Activated naive CD4-positive, alpha-beta T cell treated with anti-CD3 and anti-CD28 coated beads, Interleukin-2, amount 50 U/mL, for 24 hours (primary cell): ENCODE measurements at regions not wholly inside any gene's neighbourhood (a gene's known extent, or its start where the extent isn't known, plus 50 kb on each side); places are given as distances from the start of the nearest gene placed in this dataset.
"Not testable (repeated sequence)": the region's sequence is repeated elsewhere in the genome, so short reads cannot be mapped to it uniquely, and the experiment has no call there.

Experiments
- H3K27ac Mint-ChIP-seq: one replicate; pipeline ENCODE4 v1.8.0; 2021; ENCODE audit warnings: mild to moderate bottlenecking, mixed read lengths
- H3K27me3 Mint-ChIP-seq: one replicate; pipeline ENCODE4 v1.8.0; 2021; ENCODE audit warnings: mixed read lengths
- H3K36me3 Mint-ChIP-seq: one replicate; pipeline ENCODE4 v1.8.0; 2021; ENCODE audit warnings: mixed read lengths
- H3K4me1 Mint-ChIP-seq: one replicate; pipeline ENCODE4 v1.8.0; 2021; ENCODE audit warnings: mixed read lengths
- H3K4me3 Mint-ChIP-seq: one replicate; pipeline ENCODE4 v1.8.0; 2021; ENCODE audit warnings: mild to moderate bottlenecking, mixed read lengths
- H3K9me3 Mint-ChIP-seq: one replicate; pipeline ENCODE4 v1.8.0; 2021; ENCODE audit warnings: mixed read lengths

DNA sequence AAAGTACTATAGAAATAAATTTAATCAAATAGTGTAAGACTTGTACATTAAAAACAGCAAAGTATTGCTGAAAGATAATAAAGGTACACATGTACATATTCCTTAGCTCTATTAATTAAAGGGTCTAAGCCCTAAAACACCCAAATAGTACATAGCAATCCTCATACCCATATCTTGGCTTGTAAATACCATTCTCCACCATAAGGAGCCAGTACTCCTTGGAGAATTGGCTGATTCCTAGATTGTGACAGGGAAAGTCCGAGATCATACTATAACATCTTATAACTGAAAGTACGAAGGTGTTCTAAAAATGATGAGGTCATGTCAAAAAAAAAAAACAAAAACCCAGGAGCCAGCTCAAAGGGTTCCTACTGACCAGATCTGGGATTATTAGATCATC, 614.6 kb downstream of the SUCLG1 start:
- H3K27me3 Mint-ChIP-seq: peaks cover 1% of the 10 kb centered on the region
- no peaks in the 10 kb centered on the region for H3K9me3 Mint-ChIP-seq
- H3K4me3 Mint-ChIP-seq: no peak overlapping the region
- H3K4me1 Mint-ChIP-seq: no peaks in the 10 kb centered on the region
- H3K36me3 Mint-ChIP-seq: no peaks in the 10 kb centered on the region
- H3K27ac Mint-ChIP-seq: no peak overlapping the region

DNA sequence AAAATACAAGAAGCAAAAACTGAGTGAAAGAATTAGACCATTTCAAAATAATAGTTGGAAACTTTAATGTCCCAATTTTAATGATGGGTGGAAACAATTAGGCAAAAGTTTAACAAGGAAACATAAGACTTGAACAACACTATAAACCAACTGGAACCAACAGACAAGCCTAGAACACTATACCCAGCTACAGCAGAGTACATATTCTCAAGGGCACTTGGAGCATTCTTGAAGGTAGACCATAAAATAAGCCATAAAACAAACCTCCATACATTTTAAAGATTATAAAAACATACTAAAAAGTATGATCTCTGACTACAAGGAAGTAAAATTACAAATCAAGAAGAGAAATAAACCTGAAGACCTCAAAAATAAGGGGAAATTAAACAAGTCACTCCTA, 616.7 kb downstream of the SUCLG1 start:
- Mint-ChIP-seq H3K4me3 (no peak overlapping the region), H3K4me1 (no peaks in the 10 kb centered on the region), H3K27ac (no peak overlapping the region), H3K27me3 (no peaks in the 10 kb centered on the region), H3K36me3 (no peaks in the 10 kb centered on the region), H3K9me3 (peaks cover 5% of the 10 kb centered on the region)

DNA sequence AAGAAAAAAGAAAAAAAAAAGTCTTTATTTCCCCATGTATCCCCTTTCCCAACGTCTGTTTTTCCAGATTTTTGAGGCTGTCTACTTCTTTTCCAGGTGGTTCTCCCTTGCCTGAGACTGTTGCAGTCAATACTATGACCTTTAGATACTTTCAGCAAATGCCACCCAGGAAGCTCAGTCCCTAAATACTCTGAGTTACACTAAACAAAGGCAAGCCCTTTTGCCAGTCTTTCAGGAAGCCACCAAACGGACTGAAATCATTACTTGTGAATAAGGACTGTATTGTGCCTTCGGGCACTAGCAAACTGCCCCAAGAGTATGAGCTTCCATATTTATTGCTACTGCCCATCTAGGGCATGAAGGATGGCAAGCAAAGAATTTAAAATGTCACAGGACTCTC, 621.3 kb downstream of the SUCLG1 start:
- Mint-ChIP-seq H3K4me3 (no peak overlapping the region), H3K36me3 (no peaks in the 10 kb centered on the region), H3K27me3 (peaks cover 5% of the 10 kb centered on the region), H3K9me3 (peaks cover 5% of the 10 kb centered on the region), H3K4me1 (no peaks in the 10 kb centered on the region), H3K27ac (no peak overlapping the region)

DNA sequence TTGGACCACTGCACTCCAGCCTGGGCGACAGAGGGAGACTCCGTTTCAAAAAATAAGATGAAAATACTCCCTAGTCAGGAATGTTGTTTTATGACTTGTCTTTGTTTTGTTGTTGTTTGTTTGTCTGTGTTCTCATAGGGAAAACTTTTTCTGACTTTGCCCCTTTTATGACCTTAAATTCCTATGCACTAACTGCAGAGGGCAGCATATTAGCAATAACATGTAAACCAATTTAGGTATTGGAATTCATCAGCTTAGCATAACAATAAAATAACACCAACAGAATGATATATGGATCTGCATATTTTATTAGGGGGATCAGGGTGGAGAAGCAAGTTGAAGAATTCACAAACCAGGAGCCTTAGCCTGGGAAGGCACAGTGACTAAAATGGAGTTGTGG, 631.5 kb downstream of the SUCLG1 start:
- peaks cover 1% of the 10 kb centered on the region for H3K27me3 Mint-ChIP-seq
- H3K27ac Mint-ChIP-seq: no peak overlapping the region
- H3K4me1 Mint-ChIP-seq: no peaks in the 10 kb centered on the region
- no peaks in the 10 kb centered on the region for H3K36me3 Mint-ChIP-seq
- no peak overlapping the region for H3K4me3 Mint-ChIP-seq
- H3K9me3 Mint-ChIP-seq: no peaks in the 10 kb centered on the region

DNA sequence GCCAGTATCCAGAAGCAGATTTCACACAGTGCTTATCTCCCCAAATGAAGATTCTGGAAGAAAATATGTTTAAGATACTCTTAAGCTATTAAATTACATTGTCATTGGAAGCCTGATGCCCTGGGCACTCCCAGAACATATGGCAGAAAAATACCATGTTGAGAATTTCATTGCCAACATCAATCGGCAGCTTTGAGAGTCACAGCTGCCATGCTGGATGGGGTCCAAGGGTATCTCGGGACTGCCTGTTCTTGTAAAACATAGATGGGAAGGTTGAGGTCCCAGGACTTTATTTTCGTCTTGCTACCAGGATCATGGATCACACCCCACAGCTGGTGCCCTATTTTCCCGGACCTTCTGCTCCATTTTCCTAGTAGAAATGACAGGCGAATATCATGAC, 632.5 kb downstream of the SUCLG1 start:
- H3K9me3 Mint-ChIP-seq: no peaks in the 10 kb centered on the region
- no peaks in the 10 kb centered on the region for H3K36me3 Mint-ChIP-seq
- H3K27me3 Mint-ChIP-seq: peaks cover 1% of the 10 kb centered on the region
- H3K27ac Mint-ChIP-seq: no peak overlapping the region
- H3K4me3 Mint-ChIP-seq: no peak overlapping the region
- no peaks in the 10 kb centered on the region for H3K4me1 Mint-ChIP-seq

DNA sequence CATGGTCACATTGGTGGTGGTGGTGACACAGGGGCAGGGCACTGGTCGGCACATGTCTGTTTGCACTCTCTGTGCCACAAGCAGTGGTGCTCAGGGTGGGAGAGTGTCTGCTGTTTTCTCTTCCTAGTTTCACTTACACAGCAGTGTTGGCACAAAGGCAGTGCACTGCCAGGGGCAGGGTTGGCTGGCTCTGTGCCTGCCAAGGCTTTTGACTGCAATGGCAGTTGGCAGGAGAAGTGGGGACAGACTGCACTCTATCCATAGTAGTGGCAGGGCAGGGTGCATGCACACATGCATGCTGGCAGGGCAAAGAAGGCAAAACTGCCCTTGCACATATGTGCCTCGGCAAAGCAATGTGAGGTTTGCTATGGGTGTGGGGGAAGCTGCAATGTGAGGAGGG, 635.9 kb downstream of the SUCLG1 start:
- Mint-ChIP-seq H3K36me3 (no peaks in the 10 kb centered on the region), H3K27me3 (no peaks in the 10 kb centered on the region), H3K27ac (no peak overlapping the region), H3K4me3 (no peak overlapping the region), H3K9me3 (no peaks in the 10 kb centered on the region), H3K4me1 (no peaks in the 10 kb centered on the region)

DNA sequence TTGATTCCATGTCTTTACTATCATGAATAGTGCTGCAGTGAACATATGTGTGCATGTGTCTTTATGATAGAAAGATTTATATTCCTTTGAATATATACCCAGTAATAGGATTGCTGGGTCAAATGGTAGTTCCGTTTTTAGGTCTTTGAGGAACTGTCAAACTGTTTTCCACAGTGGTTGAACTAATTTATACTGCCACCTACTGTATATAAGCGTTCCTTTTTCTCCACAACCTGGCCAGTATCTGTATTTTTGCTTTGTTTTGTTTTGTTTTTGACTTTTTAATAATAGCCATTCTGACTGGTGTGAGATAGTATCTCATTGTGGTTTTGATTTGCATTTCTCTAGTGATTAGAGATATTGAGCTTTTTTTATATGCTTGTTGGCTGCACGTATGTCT, 641.6 kb downstream of the SUCLG1 start:
- Mint-ChIP-seq H3K4me3 (no peak overlapping the region), H3K27me3 (no peaks in the 10 kb centered on the region), H3K4me1 (no peaks in the 10 kb centered on the region), H3K9me3 (no peaks in the 10 kb centered on the region), H3K27ac (no peak overlapping the region), H3K36me3 (no peaks in the 10 kb centered on the region)

DNA sequence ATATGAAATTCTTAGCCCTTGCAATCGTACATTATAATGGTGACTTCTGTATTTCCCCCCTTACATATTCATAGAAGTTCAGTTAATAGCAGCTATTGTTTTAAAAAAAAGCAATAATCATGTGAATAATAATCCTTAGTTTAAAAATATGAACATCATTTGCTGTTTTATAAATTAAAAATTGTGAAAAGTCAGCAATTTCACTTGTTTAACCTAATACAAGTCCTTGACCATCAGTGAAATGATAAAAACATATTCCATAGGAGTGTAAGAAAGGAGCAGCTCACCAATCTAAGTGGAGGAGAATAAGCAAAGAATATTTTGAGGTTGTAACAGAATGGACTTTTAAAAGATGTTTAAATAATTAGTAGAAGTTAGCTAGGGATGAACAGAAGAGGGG, 650.2 kb downstream of the SUCLG1 start:
- peaks cover 4% of the 10 kb centered on the region for H3K27me3 Mint-ChIP-seq
- H3K27ac Mint-ChIP-seq: no peak overlapping the region
- no peak overlapping the region for H3K4me3 Mint-ChIP-seq

DNA sequence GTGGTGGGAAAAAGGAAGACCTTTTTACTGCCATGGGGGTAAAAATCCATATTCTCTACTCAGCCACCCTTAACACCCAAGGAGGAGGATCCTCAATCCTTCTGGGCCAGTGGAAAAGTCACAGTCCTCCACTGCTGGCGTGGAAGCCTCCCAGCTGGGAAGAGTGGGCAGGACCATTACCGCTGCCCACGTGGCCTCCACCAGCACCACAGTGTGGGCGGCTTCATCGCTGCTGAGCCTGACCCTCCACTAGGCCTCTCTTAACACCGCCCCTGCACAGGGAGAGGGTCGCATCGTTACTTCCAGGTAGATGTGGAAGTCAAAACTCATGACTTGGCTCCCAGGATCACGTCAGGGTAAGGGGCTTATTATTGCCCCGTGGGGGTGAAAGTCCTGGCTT, 656.5 kb downstream of the SUCLG1 start:
- Mint-ChIP-seq H3K27me3 (peaks cover 2% of the 10 kb centered on the region), H3K4me3 (no peak overlapping the region), H3K4me1 (no peaks in the 10 kb centered on the region)

More for the DNA sequence above, 650.2 kb downstream of the SUCLG1 start:
- Mint-ChIP-seq H3K9me3 (no peaks in the 10 kb centered on the region), H3K4me1 (no peaks in the 10 kb centered on the region), H3K36me3 (no peaks in the 10 kb centered on the region)

DNA sequence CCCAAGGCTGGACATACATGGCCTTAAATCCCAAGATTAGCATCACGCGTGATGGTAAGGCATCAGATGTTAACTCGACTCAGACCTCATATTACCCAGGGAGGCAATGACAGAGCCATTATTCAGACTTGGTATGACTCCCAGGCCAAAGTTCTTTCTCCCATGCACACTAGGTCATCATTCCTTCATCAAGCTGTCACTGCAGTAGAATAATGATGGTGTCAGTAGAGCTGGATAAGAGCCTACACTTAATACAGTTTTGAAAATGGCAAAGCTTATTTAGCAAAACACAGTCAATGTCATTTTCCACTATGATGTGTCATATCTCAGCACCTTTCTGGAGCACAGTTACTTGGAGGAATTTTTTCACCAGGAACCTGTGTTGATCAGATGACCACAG, 663.3 kb downstream of the SUCLG1 start:
- Mint-ChIP-seq H3K4me3 (no peak overlapping the region), H3K36me3 (no peaks in the 10 kb centered on the region), H3K27ac (no peak overlapping the region), H3K27me3 (no peaks in the 10 kb centered on the region), H3K9me3 (no peaks in the 10 kb centered on the region), H3K4me1 (no peaks in the 10 kb centered on the region)

More for the DNA sequence above, 656.5 kb downstream of the SUCLG1 start:
- H3K36me3 Mint-ChIP-seq: no peaks in the 10 kb centered on the region
- no peak overlapping the region for H3K27ac Mint-ChIP-seq
- no peaks in the 10 kb centered on the region for H3K9me3 Mint-ChIP-seq

DNA sequence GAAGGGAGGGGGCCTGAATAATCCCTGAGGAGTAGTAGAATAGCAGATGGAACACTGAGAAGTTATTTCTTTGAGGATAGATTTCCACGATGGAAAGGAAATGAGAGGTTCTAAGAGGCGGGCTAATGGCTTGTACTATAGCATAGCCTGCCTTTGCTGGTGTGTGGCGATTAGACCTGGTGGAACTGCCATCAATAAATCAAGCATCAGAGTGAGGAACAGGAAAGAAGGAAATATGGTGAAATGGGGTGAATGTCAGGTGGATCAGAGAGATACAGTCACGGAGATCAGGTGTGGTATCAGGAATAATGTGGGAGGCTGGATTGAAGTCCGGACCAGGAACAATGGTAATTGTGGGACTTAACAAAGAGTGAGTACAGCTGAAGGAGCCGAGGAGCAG, 668.6 kb downstream of the SUCLG1 start:
- not testable (repeated sequence) for H3K4me1 Mint-ChIP-seq, H3K27me3 Mint-ChIP-seq, H3K4me3 Mint-ChIP-seq, H3K9me3 Mint-ChIP-seq, H3K36me3 Mint-ChIP-seq, H3K27ac Mint-ChIP-seq

DNA sequence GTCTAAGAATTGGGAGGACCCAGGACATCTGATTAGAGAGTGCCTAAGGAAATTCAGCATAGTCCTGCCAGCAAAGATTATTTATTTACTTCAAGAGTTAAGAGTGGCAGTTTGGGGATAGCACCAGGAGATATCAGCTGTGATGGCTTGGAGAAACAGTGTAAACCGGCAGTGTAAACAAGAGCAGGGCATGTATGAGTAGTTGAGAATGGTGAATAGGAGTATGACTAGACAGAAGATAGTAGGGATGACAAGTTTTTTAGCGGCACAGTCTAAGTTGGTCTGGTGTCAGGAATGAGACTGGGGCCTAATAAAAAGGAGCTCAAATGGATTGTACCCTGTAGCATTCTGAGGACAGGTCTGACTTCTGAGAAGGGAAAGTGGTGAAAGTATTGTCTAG, 669.4 kb downstream of the SUCLG1 start:
- H3K27me3 Mint-ChIP-seq, H3K27ac Mint-ChIP-seq, H3K36me3 Mint-ChIP-seq, H3K9me3 Mint-ChIP-seq, H3K4me1 Mint-ChIP-seq, H3K4me3 Mint-ChIP-seq: not testable (repeated sequence)

DNA sequence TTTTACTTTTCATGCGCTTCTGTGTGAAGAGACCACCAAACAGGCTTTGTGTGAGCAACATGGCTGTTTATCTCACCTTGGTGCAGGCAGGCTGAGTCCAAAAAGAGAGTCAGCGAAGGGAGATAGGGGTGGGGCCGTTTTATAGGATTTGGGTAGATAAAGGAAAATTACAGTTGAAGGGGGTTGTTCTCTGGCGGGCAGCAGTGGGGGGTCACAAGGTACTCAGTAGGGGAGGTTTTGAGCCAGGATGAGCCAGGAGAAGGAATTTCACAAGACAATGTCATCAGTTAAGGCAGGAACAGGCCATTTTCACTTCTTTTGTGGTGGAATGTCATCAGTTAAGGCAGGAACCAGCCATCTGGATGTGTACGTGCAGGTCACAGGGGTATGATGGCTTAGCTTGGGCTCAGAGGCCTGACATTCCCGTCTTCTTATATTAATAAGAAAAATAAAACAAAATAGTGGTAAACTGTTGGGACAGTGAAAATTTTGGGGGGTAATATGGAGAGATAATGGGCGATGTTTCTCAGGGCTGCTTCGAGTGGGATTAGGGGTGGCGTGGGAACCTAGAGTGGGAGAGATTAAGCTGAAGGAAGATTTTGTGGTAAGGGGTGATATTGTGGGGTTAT, 670.0 kb downstream of the SUCLG1 start:
- not testable (repeated sequence) for H3K27ac Mint-ChIP-seq, H3K4me1 Mint-ChIP-seq, H3K27me3 Mint-ChIP-seq, H3K36me3 Mint-ChIP-seq, H3K9me3 Mint-ChIP-seq, H3K4me3 Mint-ChIP-seq

DNA sequence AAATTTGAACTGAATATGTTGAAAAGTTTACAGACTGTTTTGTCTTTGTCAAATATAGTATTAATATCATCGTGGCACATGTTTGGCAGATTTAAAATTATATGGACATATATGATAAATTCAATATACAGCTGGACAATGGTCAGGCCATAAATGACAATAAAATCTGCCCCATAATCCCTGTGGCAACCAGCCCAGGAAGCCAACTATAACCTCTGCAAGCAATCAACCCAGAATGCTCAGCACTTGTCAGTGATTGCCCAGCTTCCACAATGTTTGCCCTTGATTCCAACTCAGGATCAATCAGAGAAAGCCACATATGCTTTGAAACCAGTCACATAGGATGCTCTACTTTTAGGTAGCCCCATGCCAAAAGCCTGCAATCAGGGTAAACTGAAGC, 671.9 kb downstream of the SUCLG1 start:
- Mint-ChIP-seq H3K9me3 (no peaks in the 10 kb centered on the region), H3K36me3 (no peaks in the 10 kb centered on the region), H3K27ac (no peak overlapping the region), H3K4me1 (no peaks in the 10 kb centered on the region), H3K27me3 (no peaks in the 10 kb centered on the region), H3K4me3 (no peak overlapping the region)

DNA sequence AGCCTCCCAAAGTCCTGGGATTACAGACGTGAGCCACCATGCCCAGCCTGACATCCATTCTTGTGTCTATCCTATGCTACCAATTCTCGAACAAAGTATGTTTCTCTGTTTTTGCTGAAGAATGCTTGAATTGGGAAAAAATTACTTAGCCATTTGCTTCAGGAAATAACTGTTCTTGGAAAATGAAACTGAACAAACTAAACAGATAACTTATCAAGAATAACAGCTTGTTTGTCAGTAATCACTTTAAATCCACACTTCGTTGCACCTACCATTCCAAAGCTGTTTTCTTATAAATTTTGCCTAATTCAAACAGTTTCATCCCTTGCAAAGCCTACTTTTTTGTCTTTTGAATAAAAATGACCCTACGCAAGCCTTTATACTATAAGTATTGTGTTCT, 672.9 kb downstream of the SUCLG1 start:
- H3K36me3 Mint-ChIP-seq: no peaks in the 10 kb centered on the region
- no peaks in the 10 kb centered on the region for H3K4me1 Mint-ChIP-seq
- H3K4me3 Mint-ChIP-seq: no peak overlapping the region
- H3K27me3 Mint-ChIP-seq: no peaks in the 10 kb centered on the region
- no peak overlapping the region for H3K27ac Mint-ChIP-seq
- peaks cover 6% of the 10 kb centered on the region for H3K9me3 Mint-ChIP-seq

DNA sequence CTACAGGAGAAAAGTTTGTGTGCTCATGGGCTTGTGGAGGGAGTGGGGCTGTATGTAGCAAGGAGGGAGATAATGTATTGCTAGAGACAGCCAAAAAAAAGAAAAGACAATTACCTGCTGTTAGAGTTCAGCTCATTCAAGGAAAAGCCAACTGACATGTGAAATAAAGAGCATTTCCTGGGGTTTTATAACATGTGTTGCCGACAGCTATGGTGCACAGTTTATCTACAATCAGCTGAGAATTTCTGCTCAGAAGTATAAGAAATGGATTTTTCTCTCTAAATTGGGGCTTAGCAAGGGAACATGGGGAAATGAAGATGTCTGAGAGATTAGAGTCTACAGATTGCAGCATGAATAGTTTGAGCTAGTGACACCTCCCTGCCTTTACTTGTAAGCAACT, 674.1 kb downstream of the SUCLG1 start:
- no peak overlapping the region for H3K4me3 Mint-ChIP-seq
- peaks cover 6% of the 10 kb centered on the region for H3K9me3 Mint-ChIP-seq
- no peaks in the 10 kb centered on the region for H3K4me1 Mint-ChIP-seq
- no peak overlapping the region for H3K27ac Mint-ChIP-seq
- H3K27me3 Mint-ChIP-seq: no peaks in the 10 kb centered on the region
- no peaks in the 10 kb centered on the region for H3K36me3 Mint-ChIP-seq

DNA sequence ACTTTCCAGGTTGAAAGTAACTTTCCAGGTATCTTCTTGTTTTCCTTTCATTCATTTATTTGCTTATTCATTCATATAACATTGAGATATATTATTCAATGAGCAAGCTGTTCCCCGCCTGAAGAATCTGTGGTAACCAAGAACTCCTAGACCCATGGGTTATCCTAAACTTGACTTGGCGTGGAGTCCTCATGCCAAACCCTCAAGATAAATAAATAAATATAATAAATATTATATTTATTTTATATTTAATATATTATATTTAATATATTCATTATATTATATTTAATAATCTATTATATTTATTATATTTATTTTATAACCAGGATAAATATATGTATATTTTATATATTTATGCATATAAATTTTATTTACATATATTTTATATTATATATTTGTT, 674.8 kb downstream of the SUCLG1 start:
- Mint-ChIP-seq H3K4me3 (no peak overlapping the region), H3K27me3 (no peaks in the 10 kb centered on the region), H3K36me3 (no peaks in the 10 kb centered on the region), H3K9me3 (peaks cover 6% of the 10 kb centered on the region), H3K27ac (no peak overlapping the region), H3K4me1 (no peaks in the 10 kb centered on the region)
